Gastrocnemius medialis (tissue), 4 donors: ENCODE measurements at regions not wholly inside any gene's neighbourhood (a gene's known extent, or its start where the extent isn't known, plus 50 kb on each side); places are given as distances from the start of the nearest gene placed in this dataset.

Experiments
- ATAC-seq, 2 donors: fragments of 150-250 bp; one replicate each; pipeline ENCODE4 v1.9.1; 2016
- DNase-seq, 2 donors: peaks; one replicate each; pipeline ENCODE4 v3.0.0-alpha.2; 2019
- H3K27ac ChIP-seq, 4 donors: fragments of 200-600 bp; sonication (generic); 1 replicate in 1 of 4; 2 replicates in 3 of 4; pipeline ENCODE4 v1.5.1; 2016 to 2018; ENCODE audit warnings: mild to moderate bottlenecking in 2 of 4, moderate library complexity in 1 of 4
- H3K27me3 ChIP-seq, 3 donors: fragments of 200-600 bp; sonication (generic) in 2 of 3; 1 replicate in 1 of 3; 2 replicates in 2 of 3; pipeline versions ENCODE4 v1.5.1 to v1.6.0; 2016 to 2019; ENCODE audit warnings: mild to moderate bottlenecking in 1 of 3, moderate library complexity in 1 of 3
- H3K36me3 ChIP-seq, 2 donors: fragments of 200-600 bp; sonication (generic) in 1 of 2; one replicate each; pipeline ENCODE4 v1.5.1; 2017 to 2018
- H3K4me1 ChIP-seq, 2 donors: fragments of 200-600 bp; sonication (generic) in 1 of 2; one replicate each; pipeline ENCODE4 v1.5.1; 2016 to 2017; ENCODE audit warnings: mild to moderate bottlenecking in 2 of 2
- H3K4me3 ChIP-seq, 4 donors: fragments of 200-600 bp; sonication (generic) in 3 of 4; 1 replicate in 1 of 4; 2 replicates in 3 of 4; pipeline ENCODE4 v1.5.1; 2016 to 2019; ENCODE audit warnings: mild to moderate bottlenecking in 2 of 4
- H3K9me3 ChIP-seq, 3 donors: fragments of 200-600 bp; sonication (generic) in 2 of 3; 1 replicate in 1 of 3; 2 replicates in 2 of 3; pipeline ENCODE4 v1.5.1; 2016 to 2019
- CTCF ChIP-seq, 5 experiments: fragments of 450-650 bp in 3 of 5; fragments of 200-600 bp in 2 of 5; sonication (generic) in 2 of 5; IDR thresholded peaks in 4 of 5; conservative IDR thresholded peaks in 1 of 5; 1 replicate in 4 of 5; 2 replicates in 1 of 5; pipeline ENCODE4 v1.5.1; 2016 to 2019; ENCODE audit warnings: antibody characterized with exemption in 5 of 5, mild to moderate bottlenecking in 3 of 5, moderate library complexity in 3 of 5
- POLR2A ChIP-seq, 2 donors: fragments of 450-650 bp; IDR thresholded peaks; one replicate each; pipeline ENCODE4 v1.6.1; 2017; ENCODE audit warnings: antibody characterized with exemption in 2 of 2, mild to moderate bottlenecking in 2 of 2, moderate library complexity in 2 of 2
- in situ Hi-C, 4 donors: fragments of 200-750 bp; cut with MboI; loops; one replicate each; pipeline versions ENCODE4 v1.15.0 to v1.8.0; 2017; ENCODE audit warnings: low sequenced_read_pairs in 4 of 4
- intact Hi-C: fragments of 100-400 bp; cut with DNase I; formaldehyde crosslinking; loops from one replicate; pipeline ENCODE4 v1.15.1; 2023; ENCODE audit warnings: low total_unique reads

DNA sequence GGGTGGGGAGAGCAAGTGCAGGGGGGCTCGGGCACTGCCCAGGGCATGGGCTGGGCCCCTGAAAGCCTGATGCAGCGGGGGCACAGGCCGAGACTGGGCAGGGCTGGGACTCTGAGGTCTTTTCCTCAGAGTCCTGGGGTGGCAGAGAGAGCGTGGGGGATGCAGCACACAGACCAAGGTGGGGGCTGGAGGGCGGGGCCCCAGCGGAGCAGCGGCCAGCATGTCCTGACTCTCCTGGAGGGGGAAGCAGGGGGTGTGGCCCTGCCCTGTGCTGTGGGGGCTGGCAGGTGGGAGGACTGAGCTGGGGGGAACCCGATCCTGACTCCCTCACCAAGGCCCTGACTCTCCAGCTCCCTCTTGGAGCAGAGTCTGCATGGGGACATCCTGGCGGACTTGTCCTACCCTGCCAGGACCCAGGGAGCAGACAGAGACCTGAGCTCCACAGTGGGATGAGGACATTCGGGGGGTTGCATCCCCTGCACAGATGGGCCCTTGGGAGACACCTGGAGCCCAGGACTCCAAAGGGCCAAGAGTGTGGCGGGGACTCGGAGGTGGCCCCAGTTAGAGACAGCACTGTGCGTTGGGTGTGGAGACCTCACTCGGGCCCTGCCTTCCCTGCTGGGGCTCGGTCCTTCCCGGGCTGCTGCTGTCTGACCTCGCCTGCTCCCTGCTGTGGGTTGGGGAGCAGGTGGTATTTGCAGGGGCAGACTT lies 326.1 kb downstream of the TMEM121 start:
- H3K36me3 ChIP-seq: no peaks in the 10 kb centered on the region
- no peak overlapping the region for H3K27ac ChIP-seq
- intact Hi-C loops (no loop called here), in situ Hi-C loops (no loop called here)
- H3K4me1 ChIP-seq: no peaks in the 10 kb centered on the region
- H3K9me3 ChIP-seq: no peaks in the 10 kb centered on the region
- no peak overlapping the region for H3K4me3 ChIP-seq
- DNase-seq (no peak), ATAC-seq (no peak)
- TF ChIP-seq CTCF (IDR thresholded peaks at IDR 0.05 in 4 of 5, conservative IDR thresholded peaks at IDR 0.05 in 1 of 5): no peak
- no peak for TF ChIP-seq POLR2A (IDR thresholded peaks at IDR 0.05)
- H3K27me3 ChIP-seq: no peaks in the 10 kb centered on the region

- Histone ChIP-seq H3K27me3 (no peaks in the 10 kb centered on the region), H3K27ac (no peak overlapping the region), H3K36me3 (no peaks in the 10 kb centered on the region), H3K4me1 (no peaks in the 10 kb centered on the region), H3K4me3 (no peak overlapping the region), H3K9me3 (no peaks in the 10 kb centered on the region)
- in situ Hi-C loops: no loop called here
- ATAC-seq (no peak), DNase-seq (no peak)
- intact Hi-C loops: no loop called here
- TF ChIP-seq POLR2A (IDR thresholded peaks at IDR 0.05) (no peak), CTCF (IDR thresholded peaks at IDR 0.05 in 4 of 5, conservative IDR thresholded peaks at IDR 0.05 in 1 of 5) (no peak)
These were observed 326.9 kb downstream of the TMEM121 start for GRCh38 chr14:105853089-105853906.

- intact Hi-C loops (no loop called here), in situ Hi-C loops (no loop called here)
- Histone ChIP-seq H3K27me3 (no peaks in the 10 kb centered on the region), H3K4me1 (no peaks in the 10 kb centered on the region), H3K27ac (no peak overlapping the region), H3K9me3 (no peaks in the 10 kb centered on the region), H3K36me3 (no peaks in the 10 kb centered on the region), H3K4me3 (no peak overlapping the region)
- TF ChIP-seq POLR2A (IDR thresholded peaks at IDR 0.05) (no peak), CTCF (IDR thresholded peaks at IDR 0.05 in 4 of 5, conservative IDR thresholded peaks at IDR 0.05 in 1 of 5) (no peak)
- ATAC-seq: no peak
- no peak for DNase-seq
These were observed 327.7 kb downstream of the TMEM121 start for GRCh38 chr14:105853907-105854599.

GRCh38 chr14:105854600-105855245 lies 328.3 kb downstream of the TMEM121 start:
- DNase-seq (no peak), ATAC-seq (no peak)
- H3K4me1 ChIP-seq: no peaks in the 10 kb centered on the region
- no peak overlapping the region for H3K27ac ChIP-seq
- H3K36me3 ChIP-seq: no peaks in the 10 kb centered on the region
- in situ Hi-C loops: no loop called here
- intact Hi-C loops: no loop called here
- no peaks in the 10 kb centered on the region for H3K27me3 ChIP-seq
- TF ChIP-seq CTCF (IDR thresholded peaks at IDR 0.05 in 4 of 5, conservative IDR thresholded peaks at IDR 0.05 in 1 of 5) (no peak), POLR2A (IDR thresholded peaks at IDR 0.05) (no peak)
- no peaks in the 10 kb centered on the region for H3K9me3 ChIP-seq
- no peak overlapping the region for H3K4me3 ChIP-seq
